PC-3 (cell line): ENCODE measurements at regions not wholly inside any gene's neighbourhood (a gene's known extent, or its start where the extent isn't known, plus 50 kb on each side); places are given as distances from the start of the nearest gene placed in this dataset.
"Not testable (repeated sequence)": the region's sequence is repeated elsewhere in the genome, so short reads cannot be mapped to it uniquely, and the experiment has no call there.

Source experiments
- ATAC-seq: fragments of 200-7000 bp; cut with Tn5 transposase; 2 replicates; pipeline ENCODE4 v1.9.1; 2020; ENCODE audit warnings: mild to moderate bottlenecking, moderate library complexity
- BruUV-seq: library from RNA; stranded (reverse); fragments of 400-500 nt; replicated peaks from 2 replicates; lab custom pipeline; 2021; lab: Mats Ljungman, UMichigan
- CTCF ChIA-PET: fragments of 300-600 bp; sonication (Branson Sonifier 250); formaldehyde crosslinking; loops from one replicate; lab custom pipeline; 2022; ENCODE audit warnings: antibody characterized with exemption; lab: Charles Lee
- POLR2A ChIA-PET: fragments of 300-600 bp; sonication (Branson Sonifier 250); formaldehyde crosslinking; loops from one replicate; lab custom pipeline; 2022; ENCODE audit warnings: antibody characterized with exemption; ENCODE audit not compliant: unreplicated experiment; lab: Charles Lee
- DNase-seq: peaks from one replicate; pipeline ENCODE4 v3.0.0-alpha.2; 2015
- H2AFZ ChIP-seq: fragments of 300-600 bp; sonication (generic); 2 replicates; pipeline ENCODE4 v1.6.0; 2016; ENCODE audit warnings: antibody characterized with exemption, low read length
- H3F3A ChIP-seq: fragments of 300-600 bp; sonication (generic); one replicate; pipeline ENCODE4 v1.6.0; 2017; ENCODE audit warnings: antibody characterized with exemption, low read length, control low read depth, mild to moderate bottlenecking; ENCODE audit not compliant: unreplicated experiment
- H3K27ac ChIP-seq: fragments of 300-600 bp; sonication (generic); 2 replicates; pipeline ENCODE4 v1.5.1; 2016; ENCODE audit warnings: mild to moderate bottlenecking, low read length
- H3K27me3 ChIP-seq: fragments of 300-600 bp; sonication (generic); 2 replicates; pipeline ENCODE4 v1.6.1; 2016; ENCODE audit warnings: low read length, mixed read lengths
- H3K36me3 ChIP-seq: fragments of 300-600 bp; sonication (generic); 2 replicates; pipeline ENCODE4 v1.6.1; 2016; ENCODE audit warnings: low read depth, mixed run types, low read length, mixed read lengths
- H3K4me1 ChIP-seq: fragments of 300-600 bp; sonication (generic); 2 replicates; pipeline ENCODE4 v1.5.1; 2016; ENCODE audit warnings: low read length; ENCODE audit not compliant: insufficient read depth
- H3K4me2 ChIP-seq: fragments of 300-600 bp; sonication (generic); 2 replicates; pipeline ENCODE4 v1.6.0; 2016; ENCODE audit warnings: low read length
- H3K4me3 ChIP-seq: fragments of 300-600 bp; sonication (generic); 2 replicates; pipeline ENCODE4 v1.5.1; 2016; ENCODE audit warnings: mild to moderate bottlenecking, low read length, mixed read lengths
- H3K79me2 ChIP-seq: fragments of 300-600 bp; sonication (generic); 2 replicates; pipeline ENCODE4 v1.6.1; 2017; ENCODE audit warnings: low read length, mixed read lengths
- H3K9ac ChIP-seq: fragments of 300-600 bp; sonication (generic); 2 replicates; pipeline ENCODE4 v1.6.0; 2016; ENCODE audit warnings: mild to moderate bottlenecking, low read length
- H3K9me2 ChIP-seq: fragments of 300-600 bp; sonication (generic); replicated peaks from 2 replicates; pipeline ENCODE4 v1.6.1; 2016; ENCODE audit warnings: mixed run types, low read length, mixed read lengths
- H3K9me3 ChIP-seq: fragments of 300-600 bp; sonication (generic); 2 replicates; pipeline ENCODE4 v1.6.1; 2016; ENCODE audit warnings: low read length, mixed read lengths
- H4K20me1 ChIP-seq: fragments of 300-600 bp; sonication (generic); 2 replicates; pipeline ENCODE4 v1.6.1; 2016; ENCODE audit warnings: low read length, mixed read lengths
- EZH2 ChIP-seq: fragments of 300-600 bp; sonication (generic); IDR thresholded peaks from one replicate; pipeline ENCODE4 v1.6.1; 2017; ENCODE audit warnings: antibody characterized with exemption, mild to moderate bottlenecking, low read length; ENCODE audit not compliant: unreplicated experiment
- EZH2phosphoT487 ChIP-seq: fragments of 300-600 bp; sonication (generic); IDR thresholded peaks from 2 replicates; pipeline ENCODE4 v1.6.1; 2018; ENCODE audit warnings: mild to moderate bottlenecking, antibody characterized with exemption, low read length, borderline replicate concordance
- intact Hi-C: fragments of 100-400 bp; cut with micrococcal nuclease; formaldehyde crosslinking; loops from 2 replicates; pipeline ENCODE4 v1.9.0; 2023
- TF ChIP-seq, protein P1 (sequence below): fragments of 300-600 bp; sonication (generic); conservative IDR thresholded peaks from 2 replicates; pipeline ENCODE4 v1.5.1; 2017; ENCODE audit warnings: antibody characterized with exemption, low read depth, mild to moderate bottlenecking, low read length

DNA sequence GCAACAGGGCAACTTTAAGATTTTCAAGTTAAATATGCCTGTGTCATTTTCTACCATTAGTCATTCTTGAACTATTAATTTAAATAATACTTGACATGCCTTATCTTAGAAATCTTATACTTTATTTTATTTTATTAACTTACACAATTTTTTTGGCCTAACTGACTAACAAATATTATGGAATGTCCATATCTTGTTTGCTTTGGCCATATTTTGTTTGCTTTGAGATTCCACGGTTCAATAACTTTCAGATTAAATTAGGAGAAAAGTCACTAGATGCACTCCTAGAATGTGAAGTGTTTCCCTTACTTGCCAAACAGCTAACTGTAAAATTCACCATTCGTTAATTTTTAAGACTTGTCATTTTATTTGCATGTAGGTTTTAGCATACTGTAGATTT lies 684.0 kb upstream of the MANEA start:
- Histone ChIP-seq H3K27ac (no peak overlapping the region), H3F3A (no peaks in the 10 kb centered on the region), H3K9ac (no peak overlapping the region), H3K9me3 (no peaks in the 10 kb centered on the region), H3K4me2 (no peak overlapping the region), H3K4me3 (no peak overlapping the region), H3K79me2 (no peaks in the 10 kb centered on the region), H2AFZ (no peak overlapping the region), H3K9me2 (no peaks in the 10 kb centered on the region), H3K36me3 (no peaks in the 10 kb centered on the region), H3K4me1 (no peaks in the 10 kb centered on the region), H4K20me1 (no peaks in the 10 kb centered on the region), H3K27me3 (no peaks in the 10 kb centered on the region)
- TF ChIP-seq EZH2phosphoT487 = no peak
- TF ChIP-seq, protein P1, sequence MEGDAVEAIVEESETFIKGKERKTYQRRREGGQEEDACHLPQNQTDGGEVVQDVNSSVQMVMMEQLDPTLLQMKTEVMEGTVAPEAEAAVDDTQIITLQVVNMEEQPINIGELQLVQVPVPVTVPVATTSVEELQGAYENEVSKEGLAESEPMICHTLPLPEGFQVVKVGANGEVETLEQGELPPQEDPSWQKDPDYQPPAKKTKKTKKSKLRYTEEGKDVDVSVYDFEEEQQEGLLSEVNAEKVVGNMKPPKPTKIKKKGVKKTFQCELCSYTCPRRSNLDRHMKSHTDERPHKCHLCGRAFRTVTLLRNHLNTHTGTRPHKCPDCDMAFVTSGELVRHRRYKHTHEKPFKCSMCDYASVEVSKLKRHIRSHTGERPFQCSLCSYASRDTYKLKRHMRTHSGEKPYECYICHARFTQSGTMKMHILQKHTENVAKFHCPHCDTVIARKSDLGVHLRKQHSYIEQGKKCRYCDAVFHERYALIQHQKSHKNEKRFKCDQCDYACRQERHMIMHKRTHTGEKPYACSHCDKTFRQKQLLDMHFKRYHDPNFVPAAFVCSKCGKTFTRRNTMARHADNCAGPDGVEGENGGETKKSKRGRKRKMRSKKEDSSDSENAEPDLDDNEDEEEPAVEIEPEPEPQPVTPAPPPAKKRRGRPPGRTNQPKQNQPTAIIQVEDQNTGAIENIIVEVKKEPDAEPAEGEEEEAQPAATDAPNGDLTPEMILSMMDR = no peak
- TF ChIP-seq EZH2 = no peak
- ChIA-PET CTCF (no interaction called here), POLR2A (no interaction called here)
- peak; percentile 6 for DNase-seq
- no TSS peak for BruUV-seq
- peak; percentile 59 for ATAC-seq
- intact Hi-C loops = no loop called here

DNA sequence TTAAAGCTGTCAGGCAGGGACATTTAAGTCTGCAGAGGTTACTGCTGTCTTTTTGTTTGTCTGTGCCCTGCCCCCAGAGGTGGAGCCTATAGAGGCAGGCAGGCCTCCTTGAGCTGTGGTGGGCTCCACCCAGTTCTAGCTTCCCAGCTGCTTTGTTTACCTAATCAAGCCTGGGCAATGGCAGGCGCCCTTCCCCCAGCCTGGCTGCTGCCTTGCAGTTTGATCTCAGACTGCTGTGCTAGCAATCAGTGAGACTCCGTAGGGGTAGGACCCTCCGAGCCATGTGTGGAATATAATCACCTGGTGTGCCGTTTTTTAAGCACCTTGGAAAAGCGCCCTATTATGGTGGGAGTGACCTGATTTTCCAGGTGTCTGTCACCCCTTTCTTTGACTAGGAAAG lies 703.5 kb upstream of the MANEA start:
- H4K20me1 ChIP-seq, BruUV-seq, H3K4me2 ChIP-seq, ATAC-seq, H3K4me3 ChIP-seq, H2AFZ ChIP-seq, H3F3A ChIP-seq, H3K36me3 ChIP-seq, DNase-seq, intact Hi-C loops, H3K9ac ChIP-seq, H3K4me1 ChIP-seq, POLR2A ChIA-PET, CTCF ChIA-PET, H3K27me3 ChIP-seq, H3K27ac ChIP-seq, H3K9me3 ChIP-seq, H3K79me2 ChIP-seq, H3K9me2 ChIP-seq: not testable (repeated sequence)

DNA sequence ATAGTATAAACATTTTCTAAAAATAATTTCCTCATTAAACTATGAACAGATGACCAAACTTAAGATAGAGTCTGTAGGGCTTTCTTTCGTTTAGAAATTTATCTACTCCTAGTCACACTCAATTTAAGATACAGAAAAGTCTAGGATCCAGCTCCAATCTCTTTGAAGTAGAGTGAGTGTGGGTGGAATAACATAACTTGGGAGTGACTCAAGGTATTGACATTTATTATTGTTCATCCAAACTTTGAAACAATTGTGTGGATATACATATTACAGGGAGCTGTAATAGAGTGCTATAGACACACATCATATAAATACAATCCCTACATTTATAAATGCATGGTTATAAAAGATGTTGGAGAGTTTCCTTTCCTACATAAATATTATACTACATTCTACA lies 715.2 kb upstream of the MANEA start:
- no peaks in the 10 kb centered on the region for H3K36me3 ChIP-seq
- H3K9me2 ChIP-seq = no peaks in the 10 kb centered on the region
- ATAC-seq (peak; percentile 66), DNase-seq (peak; percentile 13)
- H3K4me3 ChIP-seq = no peak overlapping the region
- no peak overlapping the region for H3K4me2 ChIP-seq
- no peaks in the 10 kb centered on the region for H3F3A ChIP-seq
- H3K27ac ChIP-seq = no peak overlapping the region
- TF ChIP-seq, protein P1 = no peak
- no peak for TF ChIP-seq EZH2
- TF ChIP-seq EZH2phosphoT487 = no peak
- BruUV-seq = no TSS peak
- intact Hi-C loops = no loop called here
- ChIA-PET POLR2A (no interaction called here), CTCF (no interaction called here)
- H3K4me1 ChIP-seq = no peaks in the 10 kb centered on the region
- H3K9me3 ChIP-seq = no peaks in the 10 kb centered on the region
- no peak overlapping the region for H3K9ac ChIP-seq
- H2AFZ ChIP-seq = no peak overlapping the region
- no peaks in the 10 kb centered on the region for H3K79me2 ChIP-seq
- no peaks in the 10 kb centered on the region for H3K27me3 ChIP-seq
- no peaks in the 10 kb centered on the region for H4K20me1 ChIP-seq
